HepG2 (cell line): ENCODE measurements at regions not wholly inside any gene's neighbourhood (a gene's known extent, or its start where the extent isn't known, plus 50 kb on each side); places are given as distances from the start of the nearest gene placed in this dataset.

Experiments
- ATAC-seq: fragments of 200-7000 bp; cut with Tn5 transposase; 3 replicates; pipeline ENCODE4 v1.9.1; 2020; ENCODE audit warnings: mild to moderate bottlenecking, moderate library complexity
- BruUV-seq: library from RNA; stranded (reverse); fragments of 400-500 nt; replicated peaks from 2 replicates; lab custom pipeline; 2021; lab: Mats Ljungman, UMichigan
- CTCF ChIA-PET: fragments of 300-600 bp; formaldehyde crosslinking; extraction: SDS; loops from one replicate; lab custom pipeline; 2021; ENCODE audit warnings: low total read pairs, inconsistent platforms, low intra/inter-chr PET ratio; lab: Yijun Ruan, JAX
- POLR2A ChIA-PET: fragments of 350-600 bp; sonication (Branson Sonifier 250); formaldehyde crosslinking; loops from one replicate; lab custom pipeline; 2020; ENCODE audit warnings: antibody characterized with exemption, inconsistent platforms; lab: Yijun Ruan, JAX
- DNase-seq: peaks from one replicate; pipeline ENCODE4 v3.0.0-alpha.2; 2015; ENCODE audit warnings: low spot score
- FAIRE-seq: peaks from 3 replicates; lab custom pipeline; 2011; peaks lifted over from hg19 to GRCh38; lab: Jason Lieb, UNC
- H2AFZ ChIP-seq: one replicate; pipeline ENCODE4 v1.6.1; 2011; ENCODE audit warnings: low read length, inconsistent platforms
- H3K27ac ChIP-seq: fragments of 300-600 bp; 3 replicates; pipeline ENCODE4 v1.8.0; 2011; ENCODE audit warnings: mixed run types, mild to moderate bottlenecking, mixed read lengths, low read length, inconsistent platforms; ENCODE audit not compliant: insufficient read depth; ENCODE audit errors: extremely low read length
- H3K27me3 ChIP-seq, 2 experiments: fragments of 200-600 bp in 1 of 2; 2 replicates in 1 of 2; 3 replicates in 1 of 2; pipeline versions ENCODE4 v1.6.0 to v1.8.0; 2011; ENCODE audit warnings: low read length in 2 of 2, mild to moderate bottlenecking in 2 of 2, moderate library complexity in 2 of 2, inconsistent platforms in 1 of 2; ENCODE audit not compliant: insufficient read depth in 2 of 2, control insufficient read depth in 1 of 2
- H3K36me3 ChIP-seq, 2 experiments: fragments of 200-600 bp in 1 of 2; replicated peaks in 1 of 2; 2 replicates in 1 of 2; 3 replicates in 1 of 2; pipeline versions ENCODE4 v1.5.1 to v1.8.0; 2011; ENCODE audit warnings: low read length in 2 of 2, inconsistent platforms in 1 of 2; ENCODE audit not compliant: insufficient read depth in 2 of 2, control insufficient read depth in 1 of 2
- H3K4me1 ChIP-seq: 2 replicates; pipeline ENCODE4 v1.5.1; 2012; ENCODE audit warnings: low read length, inconsistent platforms; ENCODE audit not compliant: insufficient read depth
- H3K4me2 ChIP-seq: 2 replicates; pipeline ENCODE4 v1.6.0; 2011; ENCODE audit warnings: low read depth, low read length, inconsistent platforms
- H3K4me3 ChIP-seq, 3 experiments: fragments of 200-600 bp in 1 of 3; sonication (generic), shearing (Covaris generic) in 1 of 3; replicated peaks in 1 of 3; 2 replicates each; pipeline ENCODE4 v1.5.1; 2011 to 2016; ENCODE audit warnings: low read length in 3 of 3, inconsistent platforms in 2 of 3, low read depth in 2 of 3, mild to moderate bottlenecking in 2 of 3, control low read depth in 1 of 3, mixed read lengths in 1 of 3; ENCODE audit not compliant: insufficient read depth in 1 of 3
- H3K79me2 ChIP-seq: one replicate; pipeline ENCODE4 v1.6.1; 2011; ENCODE audit warnings: low read length, inconsistent platforms; ENCODE audit not compliant: insufficient read depth
- H3K9ac ChIP-seq: 2 replicates; pipeline ENCODE4 v1.6.0; 2011; ENCODE audit warnings: mild to moderate bottlenecking, low read depth, low read length, inconsistent platforms; ENCODE audit not compliant: insufficient read depth
- H3K9me3 ChIP-seq: 2 replicates; pipeline ENCODE4 v1.5.1; 2012; ENCODE audit warnings: mild to moderate bottlenecking, low read length
- H4K20me1 ChIP-seq: 2 replicates; pipeline ENCODE4 v1.6.0; 2011; ENCODE audit warnings: inconsistent platforms, mild to moderate bottlenecking, low read length, moderate library complexity; ENCODE audit not compliant: insufficient read depth
- ASH2L ChIP-seq: fragments of 300-600, 200-600 bp; sonication (generic); IDR thresholded peaks from 2 replicates; pipeline ENCODE4 v1.7.0; 2017; ENCODE audit warnings: low read depth, mild to moderate bottlenecking, moderate library complexity, mixed read lengths, low read length; ENCODE audit not compliant: insufficient read length
- DBP ChIP-seq: sonication (generic); formaldehyde crosslinking; IDR thresholded peaks from 2 replicates; pipeline ENCODE4 v1.4.0; 2020; ENCODE audit warnings: missing genetic modification reagents; ENCODE audit errors: not compliant biosample characterization
- FLYWCH1 ChIP-seq: sonication (generic); formaldehyde crosslinking; IDR thresholded peaks from 2 replicates; pipeline ENCODE4 v1.8.1; 2023; ENCODE audit warnings: mild to moderate bottlenecking, missing genetic modification reagents
- ISL2 ChIP-seq: sonication (generic); formaldehyde crosslinking; IDR thresholded peaks from 2 replicates; pipeline ENCODE4 v1.5.0; 2020; ENCODE audit warnings: missing genetic modification reagents
- KDM2A ChIP-seq: sonication (generic); formaldehyde crosslinking; IDR thresholded peaks from 2 replicates; pipeline ENCODE4 v1.4.0; 2020; ENCODE audit warnings: low read depth, missing genetic modification reagents, borderline replicate concordance
- MXI1 ChIP-seq: IDR thresholded peaks from 3 replicates; pipeline ENCODE4 v1.6.1; 2012; ENCODE audit warnings: low read depth, low read length, inconsistent platforms, borderline replicate concordance
- NCOA2 ChIP-seq: sonication (generic); formaldehyde crosslinking; IDR thresholded peaks from 2 replicates; pipeline ENCODE4 v1.8.0; 2022; ENCODE audit warnings: inconsistent platforms
- POGZ ChIP-seq: sonication (generic); formaldehyde crosslinking; IDR thresholded peaks from 2 replicates; pipeline ENCODE4 v1.4.0; 2020; ENCODE audit warnings: mild to moderate bottlenecking, missing genetic modification reagents
- SOX13 ChIP-seq, 3 experiments: fragments of 450-650 bp in 1 of 3; sonication (generic) in 1 of 3; formaldehyde crosslinking in 1 of 3; IDR thresholded peaks in 2 of 3; conservative IDR thresholded peaks in 1 of 3; 2 replicates each; pipeline versions ENCODE4 v1.5.0 to v1.6.1; 2016 to 2020; ENCODE audit warnings: antibody characterized with exemption in 1 of 3, mild to moderate bottlenecking in 1 of 3, missing compliant biosample characterization in 1 of 3, missing genetic modification reagents in 1 of 3, moderate library complexity in 1 of 3
- TARDBP ChIP-seq: sonication (generic); formaldehyde crosslinking; IDR thresholded peaks from 2 replicates; pipeline ENCODE4 v1.8.0; 2022; ENCODE audit warnings: mild to moderate bottlenecking, missing genetic modification reagents
- ZSCAN5A ChIP-seq: sonication (generic); formaldehyde crosslinking; IDR thresholded peaks from 2 replicates; pipeline ENCODE4 v1.8.0; 2022; ENCODE audit warnings: mild to moderate bottlenecking, missing genetic modification reagents, borderline replicate concordance
- WGBS: methylation state at CpG from one replicate; pipeline ENCODE4 v1.1.6; 2017; ENCODE audit warnings: low lambda C conversion rate; 5-methylcytosine and 5-hydroxymethylcytosine counted together
- in situ Hi-C: cut with HindIII; loops from 2 replicates; pipeline ENCODE4 v1.10.0; 2017; ENCODE audit warnings: low pct_unique_long_range_greater_than_20kb; ENCODE audit not compliant: extremely low pct_ligation_motif_present
- intact Hi-C: fragments of 100-400 bp; cut with micrococcal nuclease; formaldehyde crosslinking; loops from one replicate; pipeline ENCODE4 v1.10.0; 2022; ENCODE audit not compliant: unreplicated experiment

- H3K9me3 ChIP-seq: no peaks in the 10 kb centered on the region
- in situ Hi-C loops: loop anchor here (5.0 to 10.0 kb wide), 2 partner anchors 665 to 697 kb away; no protein-coding TSS in a partner anchor
- no peak overlapping the region for H3K4me2 ChIP-seq
- H3K4me1 ChIP-seq: no peaks in the 10 kb centered on the region
- ChIA-PET CTCF (interaction anchor here (1.1 to 3.1 kb wide), 7 partner anchors 118 to 710 kb away, joined by 3 to 65 read pairs (median 18); no protein-coding TSS in a partner anchor), POLR2A (interaction anchor here (0.7 kb wide), 1 partner anchor 649 kb away, joined by 3 read pairs; no protein-coding TSS in a partner anchor)
- H3K27ac ChIP-seq: no peak overlapping the region
- DNase-seq (no peak), FAIRE-seq (no peak), ATAC-seq (no peak)
- intact Hi-C loops: loop anchor here (2.0 to 5.0 kb wide), 3 partner anchors 61 to 900 kb away; no protein-coding TSS in a partner anchor
- no peak overlapping the region for H2AFZ ChIP-seq
- 30% methylated on average over 10 of the region's 10 CpGs for WGBS
- H4K20me1 ChIP-seq: no peaks in the 10 kb centered on the region
- H3K27me3 ChIP-seq: peaks cover 2 to 10% of the 10 kb centered on the region in 2 experiments; a peak in 2 of 5 replicates
- no peak for TF ChIP-seq ASH2L
- peak; percentile 23; the same call in 1 of the 2 replicates for TF ChIP-seq NCOA2 (CRISPR knock-in tag)
- H3K4me3 ChIP-seq: no peak overlapping the region
- no peaks in the 10 kb centered on the region for H3K79me2 ChIP-seq
- no peaks in the 10 kb centered on the region for H3K36me3 ChIP-seq
- H3K9ac ChIP-seq: no peak overlapping the region
- no TSS peak for BruUV-seq
These were observed 127.7 kb downstream of the ALDH8A1 start for GRCh38 chr6:134821928-134822864.

- in situ Hi-C loops: loop anchor here (5.0 to 10.0 kb wide), 2 partner anchors 664 to 697 kb away; no protein-coding TSS in a partner anchor
- Histone ChIP-seq H3K27me3 (peaks cover 2 to 10% of the 10 kb centered on the region in 2 experiments; a peak in 2 of 5 replicates), H3K79me2 (no peaks in the 10 kb centered on the region), H3K4me1 (no peaks in the 10 kb centered on the region), H3K4me2 (no peak overlapping the region), H3K36me3 (no peaks in the 10 kb centered on the region), H3K9me3 (no peaks in the 10 kb centered on the region), H3K27ac (no peak overlapping the region), H4K20me1 (no peaks in the 10 kb centered on the region), H3K4me3 (no peak overlapping the region), H2AFZ (no peak overlapping the region), H3K9ac (no peak overlapping the region)
- CTCF ChIA-PET: interaction anchor here (2.8 to 3.1 kb wide), 2 partner anchors 665 to 697 kb away, joined by 43 to 65 read pairs; no protein-coding TSS in a partner anchor
- ATAC-seq (no peak), FAIRE-seq (no peak), DNase-seq (no peak)
- no TSS peak for BruUV-seq
- intact Hi-C loops: loop anchor here (5.0 kb wide), 1 partner anchor 899 kb away; no protein-coding TSS in a partner anchor
- 7% methylated on average over 4 of the region's 4 CpGs for WGBS
- POLR2A ChIA-PET: no interaction called here
- no peak for TF ChIP-seq SOX13 (IDR thresholded peaks at IDR 0.05)
- TF ChIP-seq SOX13 (CRISPR knock-in tag; conservative IDR thresholded peaks at IDR 0.05 in 1 of 2, IDR thresholded peaks at IDR 0.05 in 1 of 2): no peak
- TF ChIP-seq DBP (CRISPR knock-in tag): no peak
- TF ChIP-seq ZSCAN5A (CRISPR knock-in tag): no peak
- TF ChIP-seq MXI1: no peak
- TF ChIP-seq ISL2 (CRISPR knock-in tag): no peak
- no peak for TF ChIP-seq KDM2A (CRISPR knock-in tag)
- TF ChIP-seq TARDBP (CRISPR knock-in tag): no peak
- TF ChIP-seq FLYWCH1 (CRISPR knock-in tag): no peak
- TF ChIP-seq POGZ (CRISPR knock-in tag): no peak
These were observed 128.5 kb downstream of the ALDH8A1 start for GRCh38 chr6:134821397-134821796.
